Testis (tissue), 2 donors: ENCODE measurements at regions not wholly inside any gene's neighbourhood (a gene's known extent, or its start where the extent isn't known, plus 50 kb on each side); places are given as distances from the start of the nearest gene placed in this dataset.

Experiments
- DNase-seq: peaks from one replicate; pipeline ENCODE4 v3.0.0-alpha.2; 2019
- H3K27ac ChIP-seq, 2 donors: fragments of 200-600 bp; sonication (generic); one replicate each; pipeline ENCODE4 v1.5.1; 2019
- H3K27me3 ChIP-seq: fragments of 200-600 bp; sonication (generic); one replicate; pipeline ENCODE4 v1.5.1; 2019
- H3K36me3 ChIP-seq: fragments of 200-600 bp; sonication (generic); one replicate; pipeline ENCODE4 v1.5.1; 2017; ENCODE audit warnings: low read depth; ENCODE audit errors: missing control alignments
- H3K4me1 ChIP-seq: fragments of 200-600 bp; sonication (generic); one replicate; pipeline ENCODE4 v1.5.1; 2019
- H3K4me3 ChIP-seq, 2 donors: fragments of 200-600 bp; sonication (generic); one replicate each; pipeline ENCODE4 v1.5.1; 2017 to 2019
- H3K9me3 ChIP-seq: fragments of 200-600 bp; sonication (generic); one replicate; pipeline ENCODE4 v1.5.1; 2017
- CTCF ChIP-seq, 3 experiments: fragments of 450-650 bp in 2 of 3; fragments of 200-600 bp in 1 of 3; sonication (generic) in 1 of 3; IDR thresholded peaks; one replicate each; pipeline ENCODE4 v1.5.1; 2016 to 2019; ENCODE audit warnings: antibody characterized with exemption in 3 of 3, mild to moderate bottlenecking in 2 of 3, moderate library complexity in 1 of 3
- POLR2A ChIP-seq: fragments of 450-650 bp; IDR thresholded peaks from one replicate; pipeline ENCODE4 v1.6.1; 2017; ENCODE audit warnings: antibody characterized with exemption, mild to moderate bottlenecking, moderate library complexity
- WGBS, 2 donors: methylation state at CpG; one replicate each; pipeline ENCODE4 v1.1.5; 2018; 5-methylcytosine and 5-hydroxymethylcytosine counted together
- intact Hi-C: fragments of 100-400 bp; cut with DNase I; formaldehyde crosslinking; loops from one replicate; pipeline ENCODE4 v1.15.1; 2023; ENCODE audit warnings: low total_unique reads

DNA sequence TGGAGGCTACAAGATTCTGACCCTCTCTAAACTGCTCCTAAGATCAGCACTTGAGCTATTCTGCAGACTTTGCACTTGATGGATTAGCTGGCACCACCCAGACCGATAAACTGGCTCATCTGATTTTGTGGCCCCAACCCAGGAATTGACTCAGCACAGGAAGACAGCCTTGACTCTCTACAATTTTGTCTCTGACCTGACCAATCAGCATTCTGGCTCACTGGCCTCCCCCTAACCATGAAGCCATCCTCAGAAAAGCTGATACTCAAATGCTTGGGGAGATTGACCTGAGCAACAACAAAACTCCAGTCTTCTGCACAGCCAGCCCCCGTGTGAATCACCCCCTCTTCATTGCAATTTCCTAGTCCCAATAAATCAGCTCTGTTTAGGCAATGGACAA is 195.4 kb upstream of the PPP1R2C start:
- Histone ChIP-seq H3K4me1 (no peaks in the 10 kb centered on the region), H3K27me3 (no peaks in the 10 kb centered on the region), H3K4me3 (no peak overlapping the region), H3K36me3 (no peaks in the 10 kb centered on the region), H3K9me3 (no peaks in the 10 kb centered on the region), H3K27ac (no peak overlapping the region)
- TF ChIP-seq POLR2A, result no peak
- no peak for DNase-seq
- intact Hi-C loops, result no loop called here
- 92 to 100% methylated on average over 1 to 2 of the region's 2 CpGs for WGBS, 2 donors

GRCh38 chrX:42975906-42976305 is 197.9 kb upstream of the PPP1R2C start:
- intact Hi-C loops, result no loop called here
- Histone ChIP-seq H3K27me3 (no peaks in the 10 kb centered on the region), H3K9me3 (no peaks in the 10 kb centered on the region), H3K4me1 (no peaks in the 10 kb centered on the region), H3K27ac (no peak overlapping the region), H3K36me3 (no peaks in the 10 kb centered on the region), H3K4me3 (no peak overlapping the region)
- no peak for DNase-seq
- 95 to 100% methylated on average over 2 of the region's 2 CpGs for WGBS, 2 donors
- TF ChIP-seq POLR2A (no peak), CTCF (IDR thresholded peaks at IDR 0.05) (no peak)

- Histone ChIP-seq H3K4me1 (no peaks in the 10 kb centered on the region), H3K9me3 (no peaks in the 10 kb centered on the region), H3K27me3 (no peaks in the 10 kb centered on the region), H3K36me3 (no peaks in the 10 kb centered on the region), H3K27ac (no peak overlapping the region), H3K4me3 (no peak overlapping the region)
- intact Hi-C loops, result no loop called here
- no peak for TF ChIP-seq POLR2A
- TF ChIP-seq CTCF (IDR thresholded peaks at IDR 0.05), result no peak
- DNase-seq, result no peak
- 40 to 41% methylated on average over 2 of the region's 2 CpGs for WGBS, 2 donors
Observed at GRCh38 chrX:42976746-42977366, 198.9 kb upstream of the PPP1R2C start.

GRCh38 chrX:42978655-42979379 is 200.9 kb upstream of the PPP1R2C start:
- no peaks in the 10 kb centered on the region for H3K36me3 ChIP-seq
- WGBS, 2 donors, result 88 to 93% methylated on average over 3 of the region's 3 CpGs
- no peak for TF ChIP-seq CTCF (IDR thresholded peaks at IDR 0.05)
- TF ChIP-seq POLR2A, result no peak
- no peaks in the 10 kb centered on the region for H3K9me3 ChIP-seq
- H3K27ac ChIP-seq, result no peak overlapping the region
- DNase-seq, result no peak
- intact Hi-C loops, result no loop called here
- H3K27me3 ChIP-seq, result no peaks in the 10 kb centered on the region
- no peaks in the 10 kb centered on the region for H3K4me1 ChIP-seq
- H3K4me3 ChIP-seq, result no peak overlapping the region

GRCh38 chrX:42988700-42989099 is 210.7 kb upstream of the PPP1R2C start:
- no peaks in the 10 kb centered on the region for H3K9me3 ChIP-seq
- no peak for TF ChIP-seq CTCF (IDR thresholded peaks at IDR 0.05)
- no peak for TF ChIP-seq POLR2A
- no peaks in the 10 kb centered on the region for H3K36me3 ChIP-seq
- no peaks in the 10 kb centered on the region for H3K27me3 ChIP-seq
- WGBS, 2 donors, result 83 to 93% methylated on average over 1 of the region's 1 CpG
- no peaks in the 10 kb centered on the region for H3K4me1 ChIP-seq
- no peak for DNase-seq
- H3K4me3 ChIP-seq, result no peak overlapping the region
- no peak overlapping the region for H3K27ac ChIP-seq
- intact Hi-C loops, result no loop called here
